ENCODE measurements at regions not wholly inside any gene's neighbourhood (a gene's known extent, or its start where the extent isn't known, plus 50 kb on each side); places are given as distances from the start of the nearest gene placed in this dataset.

- no peaks in the 10 kb centered on the region for H3K27me3 ChIP-seq (ENCODE audit: control insufficient read depth, insufficient read depth, low read length)
- H3K36me3 ChIP-seq (ENCODE audit: control insufficient read depth, insufficient read depth, low read length), result no peaks in the 10 kb centered on the region
- no peaks in the 10 kb centered on the region for H3K9me3 ChIP-seq (ENCODE audit: control insufficient read depth, insufficient read depth, low read depth, low read length)
- in situ Hi-C loops (cut with HindIII; ENCODE audit: low pct_unique_long_range_greater_than_20kb, low sequenced_read_pairs), result no loop called here
- H3K4me1 ChIP-seq (ENCODE audit: control insufficient read depth, insufficient read depth, low read length), result no peaks in the 10 kb centered on the region
- no peak overlapping the region for H3K4me3 ChIP-seq (ENCODE audit: low read depth in 2 of 2, low read length in 2 of 2)
- no peak for TF ChIP-seq SIN3A (IDR thresholded peaks at IDR 0.05; ENCODE audit: borderline replicate concordance, insufficient read depth, low read depth, low read length)
- no peak for TF ChIP-seq CTCF (IDR thresholded peaks at IDR 0.05)
- TF ChIP-seq POLR2AphosphoS5 (IDR thresholded peaks at IDR 0.05; ENCODE audit: low read depth, low read length), result no peak
- no peak for TF ChIP-seq REST (IDR thresholded peaks at IDR 0.05; ENCODE audit: insufficient read depth in 1 of 2, low read depth in 2 of 2, low read length in 1 of 2)
- no peak for TF ChIP-seq TCF7L2 (IDR thresholded peaks at IDR 0.05; ENCODE audit: low read depth, low read length)
- H3K27ac ChIP-seq (ENCODE audit: low read length), result no peak overlapping the region
- DNase-seq (ENCODE audit: low read depth, low spot score), result no peak
- no peak for ATAC-seq
- intact Hi-C loops (cut with micrococcal nuclease; ENCODE audit: unreplicated experiment), result no loop called here
- BruUV-seq (replicated peaks), result no TSS peak
- CTCF ChIA-PET, result no interaction called here
- POLR2A ChIA-PET, result no interaction called here
These were observed 417.1 kb upstream of the SOX9 start for GRCh38 chr17:71703701-71704100.

- BruUV-seq (replicated peaks), result no TSS peak
- Histone ChIP-seq H3K27me3 (ENCODE audit: control insufficient read depth, insufficient read depth, low read length) (no peaks in the 10 kb centered on the region), H3K36me3 (ENCODE audit: control insufficient read depth, insufficient read depth, low read length) (no peaks in the 10 kb centered on the region), H3K9me3 (ENCODE audit: control insufficient read depth, insufficient read depth, low read depth, low read length) (no peaks in the 10 kb centered on the region), H3K4me3 (ENCODE audit: low read depth in 2 of 2, low read length in 2 of 2) (no peak overlapping the region), H3K4me1 (ENCODE audit: control insufficient read depth, insufficient read depth, low read length) (no peaks in the 10 kb centered on the region), H3K27ac (ENCODE audit: low read length) (no peak overlapping the region)
- TF ChIP-seq TCF7L2 (IDR thresholded peaks at IDR 0.05; ENCODE audit: low read depth, low read length) (no peak), POLR2AphosphoS5 (IDR thresholded peaks at IDR 0.05; ENCODE audit: low read depth, low read length) (no peak), REST (IDR thresholded peaks at IDR 0.05; ENCODE audit: insufficient read depth in 1 of 2, low read depth in 2 of 2, low read length in 1 of 2) (no peak), CTCF (IDR thresholded peaks at IDR 0.05) (no peak), SIN3A (IDR thresholded peaks at IDR 0.05; ENCODE audit: borderline replicate concordance, insufficient read depth, low read depth, low read length) (no peak)
- intact Hi-C loops (cut with micrococcal nuclease; ENCODE audit: unreplicated experiment) (no loop called here), in situ Hi-C loops (cut with HindIII; ENCODE audit: low pct_unique_long_range_greater_than_20kb, low sequenced_read_pairs) (no loop called here)
- ChIA-PET CTCF (no interaction called here), POLR2A (interaction anchor here (0.5 to 0.6 kb wide), 2 partner anchors 23 to 26 kb away, joined by 3 to 4 read pairs; no protein-coding TSS in a partner anchor)
- no peak for ATAC-seq
- DNase-seq (ENCODE audit: low read depth, low spot score), result no peak
These were observed 411.4 kb upstream of the SOX9 start for GRCh38 chr17:71709271-71709890.

Data from Panc1 (cell line).